H9 (cell line): ENCODE measurements at regions not wholly inside any gene's neighbourhood (a gene's known extent, or its start where the extent isn't known, plus 50 kb on each side); places are given as distances from the start of the nearest gene placed in this dataset.

Experiments used
- DNase-seq: peaks from one replicate; pipeline ENCODE4 v3.0.0-alpha.2; 2017
- H2AFZ ChIP-seq: one replicate; pipeline ENCODE4 v1.6.1; 2013; ENCODE audit warnings: mild to moderate bottlenecking, low read length, control low read depth, moderate library complexity
- H2AK5ac ChIP-seq: 2 replicates; pipeline ENCODE4 v1.6.1; 2013; ENCODE audit warnings: low read length, control low read depth, mixed read lengths; ENCODE audit not compliant: insufficient read length
- H2BK120ac ChIP-seq: one replicate; pipeline ENCODE4 v1.6.1; 2013; ENCODE audit warnings: low read depth, mild to moderate bottlenecking, low read length, control low read depth, inconsistent platforms; ENCODE audit not compliant: poor library complexity, severe bottlenecking
- H2BK12ac ChIP-seq: 2 replicates; pipeline ENCODE4 v1.6.1; 2013; ENCODE audit warnings: low read length, control low read depth, mixed read lengths, low read depth; ENCODE audit not compliant: insufficient read length
- H2BK15ac ChIP-seq: 2 replicates; pipeline ENCODE4 v1.6.1; 2013; ENCODE audit warnings: low read depth, low read length, control low read depth
- H2BK20ac ChIP-seq: one replicate; pipeline ENCODE4 v1.6.1; 2013; ENCODE audit warnings: low read depth, mild to moderate bottlenecking, low read length, control low read depth, inconsistent platforms; ENCODE audit not compliant: poor library complexity, severe bottlenecking
- H2BK5ac ChIP-seq: 2 replicates; pipeline ENCODE4 v1.6.1; 2013; ENCODE audit warnings: low read length, control low read depth, mixed read lengths; ENCODE audit not compliant: insufficient read length
- H3K14ac ChIP-seq: 2 replicates; pipeline ENCODE4 v1.6.1; 2013; ENCODE audit warnings: low read length, control low read depth; ENCODE audit not compliant: insufficient read depth
- H3K18ac ChIP-seq: 2 replicates; pipeline ENCODE4 v1.6.1; 2013; ENCODE audit warnings: low read depth, mild to moderate bottlenecking, mixed read lengths, low read length, control low read depth; ENCODE audit not compliant: insufficient read length
- H3K23ac ChIP-seq: 2 replicates; pipeline ENCODE4 v1.6.1; 2013; ENCODE audit warnings: low read length, control low read depth, mixed read lengths, low read depth; ENCODE audit not compliant: insufficient read length
- H3K23me2 ChIP-seq: 2 replicates; pipeline ENCODE4 v1.6.1; 2013; ENCODE audit warnings: low read depth, mild to moderate bottlenecking, mixed read lengths, low read length, control low read depth; ENCODE audit not compliant: insufficient read length, poor library complexity, severe bottlenecking
- H3K27ac ChIP-seq: 2 replicates; pipeline ENCODE4 v1.5.1; 2013; ENCODE audit warnings: low read length, control low read depth, mixed read lengths, low read depth; ENCODE audit not compliant: insufficient read length
- H3K27me3 ChIP-seq: 2 replicates; pipeline ENCODE4 v1.6.1; 2013; ENCODE audit warnings: low read length, control low read depth, inconsistent platforms; ENCODE audit not compliant: insufficient read depth
- H3K4ac ChIP-seq: 2 replicates; pipeline ENCODE4 v1.6.1; 2013; ENCODE audit warnings: low read depth, mild to moderate bottlenecking, control low read depth, inconsistent platforms, low read length, moderate library complexity
- H3K4me1 ChIP-seq: 2 replicates; pipeline ENCODE4 v1.6.1; 2013; ENCODE audit warnings: low read length, control low read depth, inconsistent platforms; ENCODE audit not compliant: insufficient read depth
- H3K4me2 ChIP-seq: 2 replicates; pipeline ENCODE4 v1.6.1; 2013; ENCODE audit warnings: low read length, control low read depth, mixed read lengths; ENCODE audit not compliant: insufficient read length, insufficient read depth
- H3K56ac ChIP-seq: 2 replicates; pipeline ENCODE4 v1.6.1; 2013; ENCODE audit warnings: low read depth, mild to moderate bottlenecking, mixed read lengths, low read length, control low read depth; ENCODE audit not compliant: insufficient read length
- H3K79me1 ChIP-seq: 2 replicates; pipeline ENCODE4 v1.6.1; 2013; ENCODE audit warnings: low read depth, mild to moderate bottlenecking, moderate library complexity, low read length, control low read depth, inconsistent platforms; ENCODE audit not compliant: insufficient read depth, poor library complexity, severe bottlenecking
- H3K79me2 ChIP-seq: 2 replicates; pipeline ENCODE4 v1.6.1; 2013; ENCODE audit warnings: low read length, control low read depth, inconsistent platforms; ENCODE audit not compliant: insufficient read depth
- H3K9ac ChIP-seq: 2 replicates; pipeline ENCODE4 v1.6.1; 2013; ENCODE audit warnings: low read length, control low read depth, mixed read lengths; ENCODE audit not compliant: insufficient read length; ENCODE audit errors: extremely low read depth
- H3K9me3 ChIP-seq: one replicate; pipeline ENCODE4 v1.6.1; 2013; ENCODE audit warnings: low read depth, low read length, inconsistent platforms; ENCODE audit not compliant: control insufficient read depth
- H3T11ph ChIP-seq: one replicate; pipeline ENCODE4 v1.6.1; 2013; ENCODE audit warnings: mild to moderate bottlenecking, low read length, control low read depth, inconsistent platforms
- H4K20me1 ChIP-seq: one replicate; pipeline ENCODE4 v1.6.1; 2013; ENCODE audit not compliant: control insufficient read depth, insufficient read length, insufficient read depth
- H4K5ac ChIP-seq: 2 replicates; pipeline ENCODE4 v1.6.1; 2013; ENCODE audit warnings: low read depth, mild to moderate bottlenecking, mixed read lengths, low read length, control low read depth; ENCODE audit not compliant: insufficient read length
- H4K8ac ChIP-seq: replicated peaks from 2 replicates; pipeline ENCODE4 v1.6.1; 2013; ENCODE audit warnings: low read length, control low read depth, mixed read lengths, low read depth; ENCODE audit not compliant: insufficient read length
- H4K91ac ChIP-seq: 2 replicates; pipeline ENCODE4 v1.6.1; 2013; ENCODE audit warnings: low read depth, mild to moderate bottlenecking, moderate library complexity, mixed read lengths, low read length, control low read depth; ENCODE audit not compliant: insufficient read length
- H3K27ac Mint-ChIP-seq, 3 experiments: 2 replicates in 2 of 3; 3 replicates in 1 of 3; pipeline ENCODE4 v1.8.0; 2020 to 2021; ENCODE audit warnings: mixed read lengths in 3 of 3, mild to moderate bottlenecking in 1 of 3, moderate library complexity in 1 of 3
- H3K27me3 Mint-ChIP-seq: 2 replicates; pipeline ENCODE4 v1.8.0; 2021; ENCODE audit warnings: low read depth, mild to moderate bottlenecking, moderate library complexity, mixed read lengths
- H3K36me3 Mint-ChIP-seq, 3 experiments: 2 replicates in 2 of 3; 3 replicates in 1 of 3; pipeline ENCODE4 v1.8.0; 2020 to 2021; ENCODE audit warnings: low read depth in 3 of 3, mixed read lengths in 3 of 3; ENCODE audit not compliant: insufficient read depth in 1 of 3
- H3K4me1 Mint-ChIP-seq, 2 experiments: 2 replicates each; pipeline ENCODE4 v1.8.0; 2020; ENCODE audit warnings: mixed read lengths in 2 of 2
- H3K4me3 Mint-ChIP-seq, 2 experiments: 2 replicates in 1 of 2; 3 replicates in 1 of 2; pipeline ENCODE4 v1.8.0; 2020 to 2021; ENCODE audit warnings: mild to moderate bottlenecking in 2 of 2, mixed read lengths in 2 of 2, moderate library complexity in 1 of 2
- H3K9me3 Mint-ChIP-seq, 2 experiments: 2 replicates in 1 of 2; 3 replicates in 1 of 2; pipeline ENCODE4 v1.8.0; 2020; ENCODE audit warnings: mild to moderate bottlenecking in 2 of 2, mixed read lengths in 2 of 2, moderate library complexity in 1 of 2
- WGBS: extraction: QIAGEN DNeasy Blood & Tissue Kit; methylation state at CpG from one replicate; pipeline ENCODE4 v1.1.7; 2013; ENCODE audit warnings: missing lambda C conversion rate, low lambda C conversion rate, mixed read lengths; ENCODE audit not compliant: insufficient read length; ENCODE audit errors: extremely low coverage; 5-methylcytosine and 5-hydroxymethylcytosine counted together
- TF ChIP-seq, protein P1 (sequence below): fragments of 200-600 bp; sonication (generic); conservative IDR thresholded peaks from 3 replicates; pipeline ENCODE4 v1.8.0; 2021; ENCODE audit warnings: antibody characterized with exemption, mild to moderate bottlenecking

DNA sequence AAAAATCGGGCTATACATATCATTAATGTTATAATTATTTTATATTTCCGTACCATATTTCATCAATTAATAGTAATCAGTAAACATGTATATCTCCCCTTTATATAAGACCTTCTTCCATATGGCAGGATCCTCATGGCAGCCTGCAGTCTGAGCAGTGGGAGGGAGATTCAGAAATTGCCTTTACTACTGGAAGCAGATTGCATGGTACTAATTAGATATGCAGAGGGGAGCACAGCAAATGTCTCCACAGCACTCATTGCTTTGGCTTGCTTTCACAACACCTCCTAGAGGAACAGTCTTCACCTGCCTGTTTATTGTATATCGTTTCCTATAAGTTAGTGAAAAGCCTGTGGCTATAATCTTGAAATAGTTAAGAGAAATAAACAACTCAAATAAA is 585.8 kb upstream of the GOT2 start:
- H3K27me3 Mint-ChIP-seq, result peaks cover 56% of the 10 kb centered on the region
- TF ChIP-seq, protein P1, sequence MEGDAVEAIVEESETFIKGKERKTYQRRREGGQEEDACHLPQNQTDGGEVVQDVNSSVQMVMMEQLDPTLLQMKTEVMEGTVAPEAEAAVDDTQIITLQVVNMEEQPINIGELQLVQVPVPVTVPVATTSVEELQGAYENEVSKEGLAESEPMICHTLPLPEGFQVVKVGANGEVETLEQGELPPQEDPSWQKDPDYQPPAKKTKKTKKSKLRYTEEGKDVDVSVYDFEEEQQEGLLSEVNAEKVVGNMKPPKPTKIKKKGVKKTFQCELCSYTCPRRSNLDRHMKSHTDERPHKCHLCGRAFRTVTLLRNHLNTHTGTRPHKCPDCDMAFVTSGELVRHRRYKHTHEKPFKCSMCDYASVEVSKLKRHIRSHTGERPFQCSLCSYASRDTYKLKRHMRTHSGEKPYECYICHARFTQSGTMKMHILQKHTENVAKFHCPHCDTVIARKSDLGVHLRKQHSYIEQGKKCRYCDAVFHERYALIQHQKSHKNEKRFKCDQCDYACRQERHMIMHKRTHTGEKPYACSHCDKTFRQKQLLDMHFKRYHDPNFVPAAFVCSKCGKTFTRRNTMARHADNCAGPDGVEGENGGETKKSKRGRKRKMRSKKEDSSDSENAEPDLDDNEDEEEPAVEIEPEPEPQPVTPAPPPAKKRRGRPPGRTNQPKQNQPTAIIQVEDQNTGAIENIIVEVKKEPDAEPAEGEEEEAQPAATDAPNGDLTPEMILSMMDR, result no peak
- H4K5ac ChIP-seq, result no peak overlapping the region
- no peak overlapping the region for H3K27ac ChIP-seq
- no peak overlapping the region for H2BK20ac ChIP-seq
- no peaks in the 10 kb centered on the region for H3K79me2 ChIP-seq
- no peak overlapping the region for H2BK120ac ChIP-seq
- H4K91ac ChIP-seq, result no peak overlapping the region
- no peak for DNase-seq
- no peak overlapping the region for H2AFZ ChIP-seq
- H2BK15ac ChIP-seq, result no peak overlapping the region
- no peaks in the 10 kb centered on the region for H3K4me1 ChIP-seq
- H3K18ac ChIP-seq, result no peak overlapping the region
- no peak overlapping the region for H3K14ac ChIP-seq
- H3K9me3 Mint-ChIP-seq, result peaks cover 0 to 5% of the 10 kb centered on the region in 2 experiments; a peak in 2 of 5 replicates
- no peak overlapping the region for H3T11ph ChIP-seq
- no peak overlapping the region for H4K8ac ChIP-seq
- no peaks in the 10 kb centered on the region for H3K36me3 Mint-ChIP-seq
- H3K27me3 ChIP-seq, result no peaks in the 10 kb centered on the region
- no peak overlapping the region for H3K56ac ChIP-seq
- H2BK5ac ChIP-seq, result no peak overlapping the region
- H3K9me3 ChIP-seq, result no peaks in the 10 kb centered on the region
- no peak overlapping the region for H3K4me2 ChIP-seq
- H3K23me2 ChIP-seq, result no peaks in the 10 kb centered on the region
- peaks cover 8 to 11% of the 10 kb centered on the region in 2 experiments for H3K4me1 Mint-ChIP-seq
- no peaks in the 10 kb centered on the region for H4K20me1 ChIP-seq
- no peaks in the 10 kb centered on the region for H3K79me1 ChIP-seq
- no peak overlapping the region for H3K9ac ChIP-seq
- no peak overlapping the region for H3K4me3 Mint-ChIP-seq
- H3K4ac ChIP-seq, result no peak overlapping the region
- no peak overlapping the region for H2AK5ac ChIP-seq
- H2BK12ac ChIP-seq, result no peak overlapping the region
- H3K23ac ChIP-seq, result no peak overlapping the region
- no CpG with 5 or more reads among the region's 3 CpGs for WGBS
- no peak overlapping the region for H3K27ac Mint-ChIP-seq
